ENCODE measurements at regions not wholly inside any gene's neighbourhood (a gene's known extent, or its start where the extent isn't known, plus 50 kb on each side); places are given as distances from the start of the nearest gene placed in this dataset.
"Not testable (repeated sequence)": the region's sequence is repeated elsewhere in the genome, so short reads cannot be mapped to it uniquely, and the experiment has no call there.

DNA sequence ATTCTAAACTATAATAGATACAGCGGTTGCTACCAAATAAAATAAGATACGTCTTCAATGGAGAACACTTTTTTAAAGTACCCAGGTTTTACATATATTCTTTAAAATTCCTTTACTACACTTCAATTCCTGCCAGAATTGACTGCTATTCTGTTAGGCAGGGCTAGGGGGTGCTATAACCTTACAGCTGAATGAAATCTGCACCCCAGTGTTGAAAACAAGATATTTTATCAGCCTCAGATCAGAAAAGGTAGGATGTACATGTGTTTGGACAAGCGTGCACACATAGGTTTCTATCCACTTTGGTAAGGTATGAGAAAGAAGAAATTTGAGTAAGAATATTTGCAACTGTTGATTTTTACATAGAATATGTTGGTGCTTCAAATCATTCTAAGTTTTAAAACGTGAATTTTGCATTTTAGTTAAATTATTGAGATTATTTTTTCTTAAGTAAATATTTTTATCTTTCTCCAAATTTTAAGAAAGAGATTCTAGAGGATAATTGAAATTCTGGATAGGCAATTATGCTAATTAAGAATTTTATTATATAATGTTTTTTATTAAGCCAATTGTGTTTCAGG lies 490.8 kb upstream of the ADGRL4 start:
- ATAC-seq (ENCODE audit: insufficient number of reproducible peaks, low FRiP score, low read depth): no peak
- Histone ChIP-seq H3K4me3 (no peak overlapping the region), H3K27me3 (replicated peaks; ENCODE audit: insufficient read depth) (no peaks in the 10 kb centered on the region), H3K9me3 (no peaks in the 10 kb centered on the region), H3K4me1 (ENCODE audit: control insufficient read depth in 1 of 2, low read depth in 2 of 2) (no peaks in the 10 kb centered on the region), H3K27ac (no peak overlapping the region), H3K36me3 (no peaks in the 10 kb centered on the region)
- TF ChIP-seq, protein P1, sequence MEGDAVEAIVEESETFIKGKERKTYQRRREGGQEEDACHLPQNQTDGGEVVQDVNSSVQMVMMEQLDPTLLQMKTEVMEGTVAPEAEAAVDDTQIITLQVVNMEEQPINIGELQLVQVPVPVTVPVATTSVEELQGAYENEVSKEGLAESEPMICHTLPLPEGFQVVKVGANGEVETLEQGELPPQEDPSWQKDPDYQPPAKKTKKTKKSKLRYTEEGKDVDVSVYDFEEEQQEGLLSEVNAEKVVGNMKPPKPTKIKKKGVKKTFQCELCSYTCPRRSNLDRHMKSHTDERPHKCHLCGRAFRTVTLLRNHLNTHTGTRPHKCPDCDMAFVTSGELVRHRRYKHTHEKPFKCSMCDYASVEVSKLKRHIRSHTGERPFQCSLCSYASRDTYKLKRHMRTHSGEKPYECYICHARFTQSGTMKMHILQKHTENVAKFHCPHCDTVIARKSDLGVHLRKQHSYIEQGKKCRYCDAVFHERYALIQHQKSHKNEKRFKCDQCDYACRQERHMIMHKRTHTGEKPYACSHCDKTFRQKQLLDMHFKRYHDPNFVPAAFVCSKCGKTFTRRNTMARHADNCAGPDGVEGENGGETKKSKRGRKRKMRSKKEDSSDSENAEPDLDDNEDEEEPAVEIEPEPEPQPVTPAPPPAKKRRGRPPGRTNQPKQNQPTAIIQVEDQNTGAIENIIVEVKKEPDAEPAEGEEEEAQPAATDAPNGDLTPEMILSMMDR (IDR thresholded peaks at IDR 0.05): peak; percentile 70
- DNase-seq (ENCODE audit: low spot score): no peak

DNA sequence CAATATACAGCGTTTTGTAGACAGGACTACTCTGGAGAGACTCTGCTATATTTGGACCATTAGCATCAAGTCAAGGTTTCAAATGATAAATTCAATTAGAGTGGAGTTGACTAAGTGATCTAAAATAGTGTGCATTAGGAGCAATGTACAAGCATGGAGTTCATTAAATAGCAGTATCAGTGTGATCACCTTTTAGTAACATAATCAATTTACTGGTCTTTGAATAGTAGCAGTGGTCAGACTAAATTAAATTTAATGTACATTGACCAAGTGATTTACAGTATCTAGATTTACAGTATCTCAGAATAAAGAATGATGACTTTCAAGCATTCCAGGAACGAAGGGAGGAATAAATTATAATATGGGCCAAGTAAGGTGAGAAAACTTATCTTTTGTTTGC lies 489.6 kb upstream of the ADGRL4 start:
- H3K27me3 ChIP-seq (replicated peaks; ENCODE audit: insufficient read depth): no peaks in the 10 kb centered on the region
- no peaks in the 10 kb centered on the region for H3K36me3 ChIP-seq
- no peak overlapping the region for H3K27ac ChIP-seq
- ATAC-seq (ENCODE audit: insufficient number of reproducible peaks, low FRiP score, low read depth) (no peak), DNase-seq (ENCODE audit: low spot score) (no peak)
- no peak overlapping the region for H3K4me3 ChIP-seq
- TF ChIP-seq, protein P1 (IDR thresholded peaks at IDR 0.05): no peak
- H3K9me3 ChIP-seq: no peaks in the 10 kb centered on the region
- no peaks in the 10 kb centered on the region for H3K4me1 ChIP-seq (ENCODE audit: control insufficient read depth in 1 of 2, low read depth in 2 of 2)

DNA sequence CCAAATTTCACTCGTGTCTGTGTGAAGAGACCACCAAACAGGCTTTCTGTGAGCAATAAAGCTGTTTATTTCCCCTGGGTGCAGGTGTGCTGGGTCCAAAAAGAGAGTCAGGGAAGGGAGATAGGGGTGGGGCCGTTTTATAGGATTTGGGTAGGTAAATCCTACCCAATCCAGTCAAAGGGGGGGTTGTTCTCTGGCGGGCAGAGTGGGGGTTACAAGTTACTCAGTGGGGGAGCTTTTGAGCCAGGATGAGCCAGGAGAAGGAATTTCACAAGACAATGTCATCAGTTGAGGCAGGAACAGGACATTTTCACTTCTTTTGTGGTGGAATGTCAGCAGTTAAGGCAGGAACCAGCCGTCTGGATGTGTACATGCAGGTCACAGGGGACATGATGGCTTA lies 487.2 kb upstream of the ADGRL4 start:
- H3K36me3 ChIP-seq; DNase-seq (ENCODE audit: low spot score); H3K27me3 ChIP-seq (replicated peaks; ENCODE audit: insufficient read depth); H3K4me1 ChIP-seq (ENCODE audit: control insufficient read depth in 1 of 2, low read depth in 2 of 2); H3K27ac ChIP-seq; H3K4me3 ChIP-seq; H3K9me3 ChIP-seq; ATAC-seq (ENCODE audit: insufficient number of reproducible peaks, low FRiP score, low read depth): not testable (repeated sequence)

DNA sequence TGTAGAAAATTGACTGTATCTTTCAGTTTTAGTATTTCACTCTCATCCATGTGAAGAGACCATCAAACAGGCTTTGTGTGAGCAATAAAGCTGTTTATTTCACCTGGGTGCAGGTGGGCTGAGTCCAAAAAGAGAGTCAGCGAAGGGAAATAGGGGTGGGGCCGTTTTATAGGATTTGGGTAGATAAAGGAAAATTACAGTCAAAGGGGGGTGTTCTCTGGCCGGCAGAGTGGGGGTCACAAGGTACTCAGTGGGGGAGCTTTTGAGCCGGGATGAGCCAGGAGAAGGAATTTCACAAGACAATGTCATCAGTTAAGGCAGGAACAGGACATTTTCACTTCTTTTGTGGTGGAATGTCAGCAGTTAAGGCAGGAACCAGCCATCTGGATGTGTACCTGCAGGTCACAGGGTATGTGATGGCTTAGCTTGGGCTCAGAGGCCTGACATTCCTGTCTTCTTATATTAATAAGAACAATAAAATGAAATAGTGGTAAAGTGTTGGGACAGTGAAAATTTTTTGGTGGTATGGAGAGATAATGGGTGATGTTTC lies 482.1 kb upstream of the ADGRL4 start:
- H3K9me3 ChIP-seq; H3K4me3 ChIP-seq; DNase-seq (ENCODE audit: low spot score); H3K36me3 ChIP-seq; H3K27ac ChIP-seq; H3K27me3 ChIP-seq (replicated peaks; ENCODE audit: insufficient read depth); ATAC-seq (ENCODE audit: insufficient number of reproducible peaks, low FRiP score, low read depth); H3K4me1 ChIP-seq (ENCODE audit: control insufficient read depth in 1 of 2, low read depth in 2 of 2): not testable (repeated sequence)

DNA sequence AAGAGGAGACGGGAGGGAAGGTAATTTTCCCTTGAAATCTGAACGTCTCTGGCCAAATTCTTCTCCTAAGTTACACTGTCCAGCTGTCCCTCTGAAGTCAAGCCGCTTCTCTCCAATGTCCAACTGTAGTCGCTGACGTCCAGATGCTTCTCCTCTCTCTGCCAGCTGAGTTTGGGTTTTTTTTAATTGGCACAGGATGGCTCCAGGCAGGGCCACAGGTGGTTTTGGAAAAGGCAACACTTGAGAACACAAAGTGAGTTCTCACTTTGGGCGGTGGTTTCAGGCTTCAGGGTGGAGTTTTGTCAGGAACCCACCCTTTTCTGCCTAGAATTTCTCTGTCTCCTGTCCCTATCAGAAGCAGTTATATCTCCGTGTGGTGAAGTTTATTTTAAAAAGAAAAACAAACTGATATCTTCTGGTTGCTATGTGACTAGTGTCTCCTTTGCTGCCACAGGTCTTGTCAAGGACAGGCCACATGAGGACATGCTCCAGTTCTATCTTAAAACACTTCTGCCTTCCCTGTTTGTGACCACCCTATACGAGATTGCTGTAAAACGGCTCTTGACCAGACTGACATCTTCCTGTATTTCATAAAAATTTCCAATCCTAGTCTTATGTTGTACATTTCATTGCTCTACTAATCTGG lies 472.3 kb upstream of the ADGRL4 start:
- TF ChIP-seq, protein P1 (IDR thresholded peaks at IDR 0.05): no peak
- DNase-seq (ENCODE audit: low spot score) (no peak), ATAC-seq (ENCODE audit: insufficient number of reproducible peaks, low FRiP score, low read depth) (no peak)
- no peaks in the 10 kb centered on the region for H3K36me3 ChIP-seq
- no peaks in the 10 kb centered on the region for H3K9me3 ChIP-seq
- no peaks in the 10 kb centered on the region for H3K4me1 ChIP-seq (ENCODE audit: control insufficient read depth in 1 of 2, low read depth in 2 of 2)
- no peak overlapping the region for H3K27ac ChIP-seq
- no peaks in the 10 kb centered on the region for H3K27me3 ChIP-seq (replicated peaks; ENCODE audit: insufficient read depth)
- no peak overlapping the region for H3K4me3 ChIP-seq

DNA sequence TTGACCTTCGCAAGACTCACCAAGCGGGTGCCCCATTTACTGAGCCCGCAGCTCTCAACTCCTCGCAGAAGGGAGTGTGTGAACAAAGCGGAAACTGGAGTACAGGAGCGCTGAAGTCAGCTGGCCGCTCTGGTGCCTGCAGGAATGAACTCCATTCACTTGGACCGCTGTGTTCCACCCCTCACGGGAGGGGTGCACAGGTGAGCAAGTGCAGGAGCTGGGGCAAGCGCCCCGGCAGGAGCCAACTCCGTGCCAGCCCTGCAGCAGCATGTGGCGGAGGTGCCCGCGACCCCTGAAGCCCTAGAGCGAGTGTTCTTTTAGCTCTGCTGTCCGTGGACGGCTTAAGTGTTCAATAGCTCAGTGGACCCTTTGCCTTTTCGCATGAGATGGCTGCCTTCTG lies 471.6 kb upstream of the ADGRL4 start:
- no peaks in the 10 kb centered on the region for H3K36me3 ChIP-seq
- no peak overlapping the region for H3K4me3 ChIP-seq
- H3K27me3 ChIP-seq (replicated peaks; ENCODE audit: insufficient read depth): no peaks in the 10 kb centered on the region
- DNase-seq (ENCODE audit: low spot score) (no peak), ATAC-seq (ENCODE audit: insufficient number of reproducible peaks, low FRiP score, low read depth) (no peak)
- TF ChIP-seq, protein P1 (IDR thresholded peaks at IDR 0.05): no peak
- no peaks in the 10 kb centered on the region for H3K4me1 ChIP-seq (ENCODE audit: control insufficient read depth in 1 of 2, low read depth in 2 of 2)
- H3K27ac ChIP-seq: no peak overlapping the region
- no peaks in the 10 kb centered on the region for H3K9me3 ChIP-seq
